ENCODE measurements at regions not wholly inside any gene's neighbourhood (a gene's known extent, or its start where the extent isn't known, plus 50 kb on each side); places are given as distances from the start of the nearest gene placed in this dataset.

GRCh38 chr7:17532861-17533404, 234.5 kb downstream of the AHR start:
- TF ChIP-seq POLR2A (IDR thresholded peaks at IDR 0.05) (no peak), CTCF (IDR thresholded peaks at IDR 0.05) (no peak)
